ENCODE measurements at regions not wholly inside any gene's neighbourhood (a gene's known extent, or its start where the extent isn't known, plus 50 kb on each side); places are given as distances from the start of the nearest gene placed in this dataset.

GRCh38 chr6:44500074-44500473, 112.6 kb downstream of the CDC5L start:
- TF ChIP-seq CTCF (IDR thresholded peaks at IDR 0.05; ENCODE audit: low read depth, low read length) = no peak
- DNase-seq (ENCODE audit: extremely low read depth, low read depth) = no peak

- no peak for TF ChIP-seq CTCF (IDR thresholded peaks at IDR 0.05; ENCODE audit: low read depth, low read length)
- DNase-seq (ENCODE audit: extremely low read depth, low read depth) = no peak
Observed at GRCh38 chr6:44503471-44503870, 116.0 kb downstream of the CDC5L start.

GRCh38 chr6:44504301-44504791, 116.8 kb downstream of the CDC5L start:
- TF ChIP-seq CTCF (IDR thresholded peaks at IDR 0.05; ENCODE audit: low read depth, low read length) = no peak
- DNase-seq (ENCODE audit: extremely low read depth, low read depth) = peak; percentile 78

- no peak for DNase-seq (ENCODE audit: extremely low read depth, low read depth)
- no peak for TF ChIP-seq CTCF (IDR thresholded peaks at IDR 0.05; ENCODE audit: low read depth, low read length)
Observed at GRCh38 chr6:44505751-44506150, 118.2 kb downstream of the CDC5L start.

- no peak for DNase-seq (ENCODE audit: extremely low read depth, low read depth)
- TF ChIP-seq CTCF (IDR thresholded peaks at IDR 0.05; ENCODE audit: low read depth, low read length) = no peak
Observed at GRCh38 chr6:44507014-44507413, 119.5 kb downstream of the CDC5L start.

- TF ChIP-seq CTCF (IDR thresholded peaks at IDR 0.05; ENCODE audit: low read depth, low read length) = no peak
- peak; percentile 82 for DNase-seq (ENCODE audit: extremely low read depth, low read depth)
Observed at GRCh38 chr6:44508646-44509045, 121.1 kb downstream of the CDC5L start.

- DNase-seq (ENCODE audit: extremely low read depth, low read depth) = no peak
- no peak for TF ChIP-seq CTCF (IDR thresholded peaks at IDR 0.05; ENCODE audit: low read depth, low read length)
Observed at GRCh38 chr6:44511126-44511525, 123.6 kb downstream of the CDC5L start.
